Endothelial cell (in vitro differentiated cells): ENCODE measurements at regions not wholly inside any gene's neighbourhood (a gene's known extent, or its start where the extent isn't known, plus 50 kb on each side); places are given as distances from the start of the nearest gene placed in this dataset.

Experiments
- DNase-seq: peaks from one replicate; pipeline ENCODE4 v3.0.0; 2021; ENCODE audit warnings: low spot score
- H3K27ac Mint-ChIP-seq: one replicate; pipeline ENCODE4 v1.8.0; 2021; ENCODE audit warnings: mixed read lengths, inconsistent platforms; ENCODE audit not compliant: unreplicated experiment
- H3K27me3 Mint-ChIP-seq: one replicate; pipeline ENCODE4 v1.8.0; 2021; ENCODE audit warnings: mild to moderate bottlenecking, moderate library complexity, mixed read lengths, inconsistent platforms; ENCODE audit not compliant: unreplicated experiment
- H3K36me3 Mint-ChIP-seq: one replicate; pipeline ENCODE4 v1.8.0; 2021; ENCODE audit warnings: mild to moderate bottlenecking, low read depth, mixed read lengths, inconsistent platforms; ENCODE audit not compliant: unreplicated experiment
- H3K4me1 Mint-ChIP-seq: one replicate; pipeline ENCODE4 v1.8.0; 2021; ENCODE audit warnings: mild to moderate bottlenecking, mixed read lengths, inconsistent platforms; ENCODE audit not compliant: unreplicated experiment
- H3K4me3 Mint-ChIP-seq: one replicate; pipeline ENCODE4 v1.8.0; 2021; ENCODE audit warnings: mild to moderate bottlenecking, mixed read lengths, inconsistent platforms; ENCODE audit not compliant: unreplicated experiment
- H3K9me3 Mint-ChIP-seq: one replicate; pipeline ENCODE4 v1.8.0; 2021; ENCODE audit warnings: mixed read lengths, inconsistent platforms; ENCODE audit not compliant: unreplicated experiment
- CTCF ChIP-seq: fragments of 200-600 bp; sonication (generic); IDR thresholded peaks from one replicate; pipeline ENCODE4 v1.5.0; 2021; ENCODE audit warnings: antibody characterized with exemption; ENCODE audit not compliant: unreplicated experiment

- Mint-ChIP-seq H3K4me3 (no peak overlapping the region), H3K9me3 (no peaks in the 10 kb centered on the region), H3K27me3 (no peaks in the 10 kb centered on the region), H3K36me3 (no peaks in the 10 kb centered on the region), H3K27ac (no peak overlapping the region), H3K4me1 (no peaks in the 10 kb centered on the region)
- no peak for TF ChIP-seq CTCF
- no peak for DNase-seq
Measured at GRCh38 chr4:29289118-29289517, 1431.1 kb upstream of the PCDH7 start.

GRCh38 chr4:29295280-29295679 is 1424.9 kb upstream of the PCDH7 start:
- H3K27me3 Mint-ChIP-seq: no peaks in the 10 kb centered on the region
- no peak overlapping the region for H3K27ac Mint-ChIP-seq
- DNase-seq: no peak
- no peak for TF ChIP-seq CTCF
- no peaks in the 10 kb centered on the region for H3K36me3 Mint-ChIP-seq
- H3K4me3 Mint-ChIP-seq: no peak overlapping the region
- H3K4me1 Mint-ChIP-seq: no peaks in the 10 kb centered on the region
- H3K9me3 Mint-ChIP-seq: no peaks in the 10 kb centered on the region

GRCh38 chr4:29304595-29304994 is 1415.6 kb upstream of the PCDH7 start:
- Mint-ChIP-seq H3K4me1 (peaks cover 9% of the 10 kb centered on the region), H3K27ac (no peak overlapping the region), H3K9me3 (no peaks in the 10 kb centered on the region), H3K4me3 (no peak overlapping the region), H3K36me3 (no peaks in the 10 kb centered on the region), H3K27me3 (no peaks in the 10 kb centered on the region)
- DNase-seq: no peak
- no peak for TF ChIP-seq CTCF

GRCh38 chr4:29307256-29307655 is 1412.9 kb upstream of the PCDH7 start:
- no peak overlapping the region for H3K4me3 Mint-ChIP-seq
- no peaks in the 10 kb centered on the region for H3K36me3 Mint-ChIP-seq
- DNase-seq: no peak
- H3K9me3 Mint-ChIP-seq: no peaks in the 10 kb centered on the region
- H3K27ac Mint-ChIP-seq: no peak overlapping the region
- no peaks in the 10 kb centered on the region for H3K27me3 Mint-ChIP-seq
- H3K4me1 Mint-ChIP-seq: peaks cover 8% of the 10 kb centered on the region
- TF ChIP-seq CTCF: no peak

GRCh38 chr4:29307755-29308154 is 1412.4 kb upstream of the PCDH7 start:
- no peaks in the 10 kb centered on the region for H3K9me3 Mint-ChIP-seq
- H3K27ac Mint-ChIP-seq: no peak overlapping the region
- TF ChIP-seq CTCF: no peak
- no peaks in the 10 kb centered on the region for H3K27me3 Mint-ChIP-seq
- DNase-seq: no peak
- no peaks in the 10 kb centered on the region for H3K36me3 Mint-ChIP-seq
- H3K4me1 Mint-ChIP-seq: peaks cover 8% of the 10 kb centered on the region
- no peak overlapping the region for H3K4me3 Mint-ChIP-seq
